Bronchial epithelial cell (primary cell): ENCODE measurements at regions not wholly inside any gene's neighbourhood (a gene's known extent, or its start where the extent isn't known, plus 50 kb on each side); places are given as distances from the start of the nearest gene placed in this dataset.
A peak's percentile ranks its signal among the peaks of the same experiment; 100 is the strongest.

Experiments
- DNase-seq: peaks from one replicate; pipeline ENCODE4 v3.0.0-alpha.2; 2010; ENCODE audit warnings: low read depth
- FAIRE-seq: peaks from 2 replicates; lab custom pipeline; 2011; peaks lifted over from hg19 to GRCh38; lab: Jason Lieb, UNC
- H3K27me3 ChIP-seq: 2 replicates; pipeline ENCODE4 v1.5.1; 2011; ENCODE audit warnings: low read length; ENCODE audit not compliant: control insufficient read depth, insufficient read depth
- H3K36me3 ChIP-seq: 2 replicates; pipeline ENCODE4 v1.5.1; 2011; ENCODE audit warnings: low read length; ENCODE audit not compliant: control insufficient read depth, insufficient read depth
- H3K4me3 ChIP-seq: 2 replicates; pipeline ENCODE4 v1.5.1; 2011; ENCODE audit warnings: mild to moderate bottlenecking, low read depth, low read length, control low read depth
- CTCF ChIP-seq: IDR thresholded peaks from 2 replicates; pipeline ENCODE4 v1.5.1; 2011; ENCODE audit warnings: mild to moderate bottlenecking, moderate library complexity, low read length, control low read depth, inconsistent platforms; ENCODE audit not compliant: insufficient read depth, severe bottlenecking

- no peaks in the 10 kb centered on the region for H3K36me3 ChIP-seq
- no peak for FAIRE-seq
- H3K27me3 ChIP-seq, result no peaks in the 10 kb centered on the region
- no peak for DNase-seq
- no peak overlapping the region for H3K4me3 ChIP-seq
- no peak for TF ChIP-seq CTCF
These were observed 327.7 kb downstream of the DHX35 start for GRCh38 chr20:39289831-39290230.

GRCh38 chr20:39289316-39289715 lies 327.2 kb downstream of the DHX35 start:
- TF ChIP-seq CTCF, result peak; percentile 18
- no peak for DNase-seq
- H3K27me3 ChIP-seq, result no peaks in the 10 kb centered on the region
- peak; percentile 68 for FAIRE-seq
- no peak overlapping the region for H3K4me3 ChIP-seq
- H3K36me3 ChIP-seq, result no peaks in the 10 kb centered on the region

- FAIRE-seq, result peak; percentile 32
- H3K4me3 ChIP-seq, result no peak overlapping the region
- no peak for TF ChIP-seq CTCF
These were observed 321.3 kb downstream of the DHX35 start for GRCh38 chr20:39283464-39283863.

GRCh38 chr20:39282619-39283092 lies 320.5 kb downstream of the DHX35 start:
- Histone ChIP-seq H3K27me3 (no peaks in the 10 kb centered on the region), H3K36me3 (no peaks in the 10 kb centered on the region), H3K4me3 (no peak overlapping the region)
- DNase-seq, result no peak
- no peak for TF ChIP-seq CTCF
- FAIRE-seq, result no peak

More at GRCh38 chr20:39283464-39283863, 321.3 kb downstream of the DHX35 start:
- DNase-seq, result no peak
- Histone ChIP-seq H3K36me3 (no peaks in the 10 kb centered on the region), H3K27me3 (no peaks in the 10 kb centered on the region)

GRCh38 chr20:39280875-39281274 lies 318.7 kb downstream of the DHX35 start:
- no peak for FAIRE-seq
- no peaks in the 10 kb centered on the region for H3K36me3 ChIP-seq
- TF ChIP-seq CTCF, result no peak

GRCh38 chr20:39278230-39278788 lies 316.2 kb downstream of the DHX35 start:
- no peak for FAIRE-seq
- H3K4me3 ChIP-seq, result no peak overlapping the region
- no peaks in the 10 kb centered on the region for H3K27me3 ChIP-seq
- DNase-seq, result no peak
- no peaks in the 10 kb centered on the region for H3K36me3 ChIP-seq
- no peak for TF ChIP-seq CTCF

More at GRCh38 chr20:39280875-39281274, 318.7 kb downstream of the DHX35 start:
- no peak for DNase-seq
- Histone ChIP-seq H3K27me3 (no peaks in the 10 kb centered on the region), H3K4me3 (no peak overlapping the region)
